Endothelial cell of umbilical vein (primary cell): ENCODE measurements at regions not wholly inside any gene's neighbourhood (a gene's known extent, or its start where the extent isn't known, plus 50 kb on each side); places are given as distances from the start of the nearest gene placed in this dataset.

Experiments used
- BruUV-seq: library from RNA; stranded (reverse); fragments of 400-500 nt; replicated peaks from 2 replicates; lab custom pipeline; 2021; lab: Mats Ljungman, UMichigan
- CTCF ChIA-PET: fragments of 300-600, 350-600 bp; sonication (Branson Sonifier 250); formaldehyde crosslinking; loops from one replicate; lab custom pipeline; 2021; ENCODE audit warnings: antibody characterized with exemption, inconsistent platforms; lab: Charles Lee
- POLR2A ChIA-PET: fragments of 300-600, 350-600 bp; sonication (Branson Sonifier 250); formaldehyde crosslinking; loops from one replicate; lab custom pipeline; 2021; ENCODE audit warnings: antibody characterized with exemption, inconsistent platforms; lab: Charles Lee
- DNase-seq: peaks from one replicate; pipeline ENCODE4 v3.0.0-alpha.2; 2011; ENCODE audit warnings: low read depth, low spot score
- FAIRE-seq: peaks from 2 replicates; lab custom pipeline; 2011; peaks lifted over from hg19 to GRCh38; lab: Jason Lieb, UNC
- H2AFZ ChIP-seq: 2 replicates; pipeline ENCODE4 v1.6.0; 2012; ENCODE audit warnings: low read depth, low read length, control low read depth, inconsistent platforms
- H3K27ac ChIP-seq: 2 replicates; pipeline ENCODE4 v1.5.1; 2011; ENCODE audit warnings: low read depth, mild to moderate bottlenecking, control low read depth, low read length, moderate library complexity; ENCODE audit not compliant: insufficient read depth
- H3K27me3 ChIP-seq, 2 experiments: 2 replicates each; pipeline versions ENCODE4 v1.6.0 to v1.6.1; 2011; ENCODE audit warnings: low read length in 2 of 2, mixed read lengths in 1 of 2; ENCODE audit not compliant: control insufficient read depth in 2 of 2, insufficient read depth in 2 of 2
- H3K36me3 ChIP-seq, 2 experiments: 2 replicates in 1 of 2; 3 replicates in 1 of 2; pipeline ENCODE4 v1.5.1; 2011; ENCODE audit warnings: low read length in 2 of 2, mild to moderate bottlenecking in 1 of 2, moderate library complexity in 1 of 2; ENCODE audit not compliant: control insufficient read depth in 2 of 2, insufficient read depth in 2 of 2; ENCODE audit errors: extremely low read depth in 1 of 2
- H3K4me1 ChIP-seq: 3 replicates; pipeline ENCODE4 v1.5.1; 2011; ENCODE audit warnings: mild to moderate bottlenecking, low read length; ENCODE audit not compliant: control insufficient read depth, insufficient read depth; ENCODE audit errors: extremely low read depth
- H3K4me2 ChIP-seq: 2 replicates; pipeline ENCODE4 v1.6.1; 2011; ENCODE audit warnings: low read length, control low read depth, mixed read lengths; ENCODE audit not compliant: insufficient read depth
- H3K4me3 ChIP-seq, 3 experiments: fragments of 200-600 bp in 1 of 3; sonication (generic), shearing (Covaris generic) in 1 of 3; replicated peaks in 1 of 3; 2 replicates each; pipeline ENCODE4 v1.5.1; 2011 to 2016; ENCODE audit warnings: control low read depth in 3 of 3, low read length in 3 of 3, mild to moderate bottlenecking in 2 of 3, inconsistent platforms in 1 of 3, low read depth in 1 of 3, moderate library complexity in 1 of 3; ENCODE audit not compliant: insufficient read depth in 1 of 3
- H3K79me2 ChIP-seq: 2 replicates; pipeline ENCODE4 v1.6.0; 2012; ENCODE audit warnings: low read length, inconsistent platforms; ENCODE audit not compliant: control insufficient read depth, insufficient read depth
- H3K9ac ChIP-seq: replicated peaks from 2 replicates; pipeline ENCODE3; 2011; ENCODE audit warnings: low read length, control low read depth; ENCODE audit not compliant: insufficient read depth; ENCODE audit errors: extremely low read depth
- H3K9me1 ChIP-seq: replicated peaks from 3 replicates; pipeline ENCODE4 v1.6.0; 2011; ENCODE audit warnings: mild to moderate bottlenecking, low read length; ENCODE audit not compliant: control insufficient read depth, insufficient read depth; ENCODE audit errors: extremely low read depth
- H3K9me3 ChIP-seq: replicated peaks from 2 replicates; pipeline ENCODE4 v1.5.1; 2012; ENCODE audit warnings: low read length, inconsistent platforms; ENCODE audit not compliant: control insufficient read depth, insufficient read depth
- H4K20me1 ChIP-seq: replicated peaks from 2 replicates; pipeline ENCODE3; 2011; ENCODE audit warnings: mild to moderate bottlenecking, low read length; ENCODE audit not compliant: control insufficient read depth, insufficient read depth; ENCODE audit errors: extremely low read depth
- EZH2 ChIP-seq: IDR thresholded peaks from 2 replicates; pipeline ENCODE4 v1.6.1; 2012; ENCODE audit warnings: borderline replicate concordance, low read depth, mild to moderate bottlenecking, moderate library complexity, low read length, inconsistent platforms; ENCODE audit not compliant: severe bottlenecking
- FOS ChIP-seq: IDR thresholded peaks from 2 replicates; pipeline ENCODE4 v1.6.1; 2011; ENCODE audit warnings: mild to moderate bottlenecking, low read length, moderate library complexity, borderline replicate concordance; ENCODE audit not compliant: insufficient read depth
- GATA2 ChIP-seq: IDR thresholded peaks from 2 replicates; pipeline ENCODE4 v1.7.0; 2011; ENCODE audit warnings: low read depth, mild to moderate bottlenecking, moderate library complexity, mixed read lengths, low read length; ENCODE audit not compliant: insufficient read length, insufficient read depth
- JUN ChIP-seq: IDR thresholded peaks from 2 replicates; pipeline ENCODE4 v1.6.1; 2011; ENCODE audit warnings: borderline replicate concordance, low read depth; ENCODE audit not compliant: insufficient read length, insufficient read depth
- MYC ChIP-seq: IDR thresholded peaks from one replicate; pipeline ENCODE4 v1.6.1; 2011; ENCODE audit warnings: mild to moderate bottlenecking, low read depth, low read length
- POLR2A ChIP-seq: IDR thresholded peaks from 2 replicates; pipeline ENCODE4 v1.6.1; 2012; ENCODE audit warnings: low read depth, mild to moderate bottlenecking, control low read depth, low read length
- POLR2AphosphoS5 ChIP-seq: IDR thresholded peaks from 2 replicates; pipeline ENCODE4 v1.6.1; 2012; ENCODE audit warnings: low read depth, mild to moderate bottlenecking, control low read depth, low read length, moderate library complexity; ENCODE audit not compliant: insufficient read depth
- dilution Hi-C: fragments of 300-500 bp; cut with MboI; formaldehyde crosslinking; loops from one replicate; pipeline ENCODE4 v1.15.0; 2019; ENCODE audit warnings: low sequenced_read_pairs; ENCODE audit not compliant: extremely low pct_ligation_motif_present
- intact Hi-C: fragments of 100-400 bp; cut with micrococcal nuclease; formaldehyde crosslinking; loops from one replicate; pipeline ENCODE4 v1.10.0; 2022
- TF ChIP-seq, protein P1 (sequence below), 2 donors: IDR thresholded peaks; 1 replicate in 1 of 2; 2 replicates in 1 of 2; pipeline ENCODE4 v1.5.1; 2011; ENCODE audit warnings: low read length in 2 of 2, mild to moderate bottlenecking in 2 of 2, moderate library complexity in 2 of 2, control low read depth in 1 of 2, inconsistent platforms in 1 of 2, low read depth in 1 of 2; ENCODE audit not compliant: insufficient read depth in 1 of 2; ENCODE audit errors: extremely low read depth in 1 of 2

- dilution Hi-C loops = no loop called here
- no peaks in the 10 kb centered on the region for H3K36me3 ChIP-seq
- intact Hi-C loops = no loop called here
- no peaks in the 10 kb centered on the region for H3K9me3 ChIP-seq
- DNase-seq (no peak), FAIRE-seq (no peak)
- H3K9me1 ChIP-seq = no peaks in the 10 kb centered on the region
- H3K79me2 ChIP-seq = no peaks in the 10 kb centered on the region
- no peaks in the 10 kb centered on the region for H3K4me1 ChIP-seq
- no peaks in the 10 kb centered on the region for H4K20me1 ChIP-seq
- H3K4me3 ChIP-seq = no peak overlapping the region
- H2AFZ ChIP-seq = no peak overlapping the region
- H3K9ac ChIP-seq = no peak overlapping the region
- H3K27ac ChIP-seq = no peak overlapping the region
- ChIA-PET CTCF (no interaction called here), POLR2A (no interaction called here)
- no peaks in the 10 kb centered on the region for H3K27me3 ChIP-seq
- BruUV-seq = no TSS peak
- TF ChIP-seq POLR2A (no peak), GATA2 (no peak), MYC (no peak), EZH2 (no peak), FOS (no peak), JUN (no peak), POLR2AphosphoS5 (no peak)
- TF ChIP-seq, protein P1, sequence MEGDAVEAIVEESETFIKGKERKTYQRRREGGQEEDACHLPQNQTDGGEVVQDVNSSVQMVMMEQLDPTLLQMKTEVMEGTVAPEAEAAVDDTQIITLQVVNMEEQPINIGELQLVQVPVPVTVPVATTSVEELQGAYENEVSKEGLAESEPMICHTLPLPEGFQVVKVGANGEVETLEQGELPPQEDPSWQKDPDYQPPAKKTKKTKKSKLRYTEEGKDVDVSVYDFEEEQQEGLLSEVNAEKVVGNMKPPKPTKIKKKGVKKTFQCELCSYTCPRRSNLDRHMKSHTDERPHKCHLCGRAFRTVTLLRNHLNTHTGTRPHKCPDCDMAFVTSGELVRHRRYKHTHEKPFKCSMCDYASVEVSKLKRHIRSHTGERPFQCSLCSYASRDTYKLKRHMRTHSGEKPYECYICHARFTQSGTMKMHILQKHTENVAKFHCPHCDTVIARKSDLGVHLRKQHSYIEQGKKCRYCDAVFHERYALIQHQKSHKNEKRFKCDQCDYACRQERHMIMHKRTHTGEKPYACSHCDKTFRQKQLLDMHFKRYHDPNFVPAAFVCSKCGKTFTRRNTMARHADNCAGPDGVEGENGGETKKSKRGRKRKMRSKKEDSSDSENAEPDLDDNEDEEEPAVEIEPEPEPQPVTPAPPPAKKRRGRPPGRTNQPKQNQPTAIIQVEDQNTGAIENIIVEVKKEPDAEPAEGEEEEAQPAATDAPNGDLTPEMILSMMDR (IDR thresholded peaks at IDR 0.05; ENCODE audit: extremely low read depth in 1 of 2, insufficient read depth in 1 of 2, low read depth in 1 of 2, low read length in 2 of 2) = no peak
- no peak overlapping the region for H3K4me2 ChIP-seq
These were observed 1105.0 kb downstream of the BRD1 start for GRCh38 chr22:48722661-48723060.
